Mucosa of descending colon (tissue), 3 donors: ENCODE measurements at regions not wholly inside any gene's neighbourhood (a gene's known extent, or its start where the extent isn't known, plus 50 kb on each side); places are given as distances from the start of the nearest gene placed in this dataset.

Experiments
- ATAC-seq: fragments of 200-7000 bp; cut with Tn5 transposase; one replicate; pipeline ENCODE4 v1.9.1; 2020; ENCODE audit warnings: mild to moderate bottlenecking, moderate library complexity
- DNase-seq, 3 donors: peaks; one replicate each; pipeline ENCODE4 v3.0.0-alpha.2; 2020
- H3K36me3 ChIP-seq: fragments of 200-600 bp; one replicate; pipeline ENCODE4 v1.8.0; 2021; ENCODE audit warnings: low read depth, mild to moderate bottlenecking
- H3K4me1 ChIP-seq: fragments of 200-600 bp; one replicate; pipeline ENCODE4 v1.8.0; 2021; ENCODE audit warnings: low read depth, mild to moderate bottlenecking
- H3K4me3 ChIP-seq: fragments of 200-600 bp; one replicate; pipeline ENCODE4 v1.8.0; 2021; ENCODE audit warnings: mild to moderate bottlenecking
- H3K9me3 ChIP-seq: fragments of 200-600 bp; one replicate; pipeline ENCODE4 v1.8.0; 2021; ENCODE audit warnings: mild to moderate bottlenecking
- intact Hi-C, 2 donors: fragments of 100-400 bp; cut with DNase I in 1 of 2; cut with micrococcal nuclease in 1 of 2; formaldehyde crosslinking; loops; one replicate each; pipeline versions ENCODE4 v1.11.0 to v1.11.1; 2022; cut with DNase I, micrococcal nuclease
- TF ChIP-seq, protein P1 (sequence below): fragments of 200-600 bp; IDR thresholded peaks from one replicate; pipeline ENCODE4 v1.8.0; 2022; ENCODE audit warnings: antibody characterized with exemption, mild to moderate bottlenecking
- donor health status: DM: no; HTN: no; CAD: no; lungs with moderate emphysema.
- donor health status: DM: no; HTN: no; CAD: no.
- donor health status: DM: no; HTN: yes; CAD: no.

DNA sequence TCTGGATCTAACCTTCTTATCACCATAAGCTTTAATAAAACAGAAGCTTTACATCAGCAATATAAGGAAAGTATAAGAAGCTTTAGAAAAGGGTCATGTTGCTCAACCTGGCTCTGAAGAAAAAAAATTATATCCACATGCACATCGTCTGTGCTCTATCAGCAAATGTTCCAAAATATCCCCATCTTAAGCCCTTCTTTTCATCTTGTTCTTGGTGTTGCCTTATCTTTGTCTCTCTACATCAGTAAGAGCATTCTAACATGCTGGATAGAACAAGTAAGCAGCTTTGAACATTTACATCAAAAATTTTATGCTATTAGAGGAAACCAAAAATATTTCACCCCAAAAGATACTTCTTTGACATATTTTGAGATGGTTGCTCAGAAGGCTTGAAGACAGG lies 157.8 kb upstream of the SNX7 start:
- Histone ChIP-seq H3K4me1 (no peaks in the 10 kb centered on the region), H3K36me3 (no peaks in the 10 kb centered on the region), H3K9me3 (peaks cover 10% of the 10 kb centered on the region), H3K4me3 (no peak overlapping the region)
- ATAC-seq, result no peak
- TF ChIP-seq, protein P1, sequence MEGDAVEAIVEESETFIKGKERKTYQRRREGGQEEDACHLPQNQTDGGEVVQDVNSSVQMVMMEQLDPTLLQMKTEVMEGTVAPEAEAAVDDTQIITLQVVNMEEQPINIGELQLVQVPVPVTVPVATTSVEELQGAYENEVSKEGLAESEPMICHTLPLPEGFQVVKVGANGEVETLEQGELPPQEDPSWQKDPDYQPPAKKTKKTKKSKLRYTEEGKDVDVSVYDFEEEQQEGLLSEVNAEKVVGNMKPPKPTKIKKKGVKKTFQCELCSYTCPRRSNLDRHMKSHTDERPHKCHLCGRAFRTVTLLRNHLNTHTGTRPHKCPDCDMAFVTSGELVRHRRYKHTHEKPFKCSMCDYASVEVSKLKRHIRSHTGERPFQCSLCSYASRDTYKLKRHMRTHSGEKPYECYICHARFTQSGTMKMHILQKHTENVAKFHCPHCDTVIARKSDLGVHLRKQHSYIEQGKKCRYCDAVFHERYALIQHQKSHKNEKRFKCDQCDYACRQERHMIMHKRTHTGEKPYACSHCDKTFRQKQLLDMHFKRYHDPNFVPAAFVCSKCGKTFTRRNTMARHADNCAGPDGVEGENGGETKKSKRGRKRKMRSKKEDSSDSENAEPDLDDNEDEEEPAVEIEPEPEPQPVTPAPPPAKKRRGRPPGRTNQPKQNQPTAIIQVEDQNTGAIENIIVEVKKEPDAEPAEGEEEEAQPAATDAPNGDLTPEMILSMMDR, result no peak
- DNase-seq, result no peak
- intact Hi-C loops, result no loop called here

DNA sequence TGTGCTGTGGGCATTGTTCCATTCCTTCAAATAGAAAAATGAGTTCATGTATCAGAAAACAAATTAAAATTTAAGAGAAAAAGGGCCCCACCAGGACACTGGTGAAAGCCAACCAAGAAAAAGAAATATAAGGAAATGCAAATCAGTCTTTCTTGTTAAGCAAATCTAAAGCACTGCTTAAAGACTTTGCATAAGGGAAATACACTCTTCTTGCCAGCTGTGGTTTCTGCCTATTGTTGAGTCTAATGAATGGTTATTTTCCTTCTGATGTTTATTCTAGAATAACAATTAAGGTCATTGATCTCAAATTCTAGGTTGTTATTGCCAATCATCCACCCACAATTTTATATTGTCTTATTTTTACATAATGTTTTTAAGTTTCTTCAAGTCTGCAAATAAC lies 158.6 kb upstream of the SNX7 start:
- Histone ChIP-seq H3K4me1 (no peaks in the 10 kb centered on the region), H3K9me3 (peaks cover 10% of the 10 kb centered on the region), H3K4me3 (no peak overlapping the region), H3K36me3 (no peaks in the 10 kb centered on the region)
- TF ChIP-seq, protein P1, result no peak
- intact Hi-C loops, result no loop called here
- no peak for ATAC-seq
- DNase-seq, result no peak

DNA sequence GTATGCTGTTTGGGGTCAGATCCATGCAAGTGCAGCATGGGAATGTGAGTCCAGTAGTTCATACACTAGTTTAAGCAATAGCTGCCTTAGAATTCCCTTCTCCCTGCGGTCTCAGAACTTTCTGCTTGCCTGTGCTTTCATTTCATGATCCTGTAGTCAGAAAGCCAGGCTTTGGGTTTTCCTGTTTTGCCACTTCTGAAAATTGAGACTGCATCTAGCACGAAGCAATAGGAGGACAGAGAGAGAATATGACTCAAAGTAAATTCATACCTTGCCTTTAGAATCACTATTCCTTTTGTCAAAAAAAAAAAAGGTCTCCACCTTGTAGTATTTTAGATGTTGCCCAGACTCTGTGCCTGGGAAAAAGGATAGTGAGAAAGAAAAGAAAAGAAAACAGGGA lies 161.2 kb upstream of the SNX7 start:
- no peak for DNase-seq
- Histone ChIP-seq H3K36me3 (no peaks in the 10 kb centered on the region), H3K4me3 (no peak overlapping the region), H3K4me1 (no peaks in the 10 kb centered on the region), H3K9me3 (no peaks in the 10 kb centered on the region)
- ATAC-seq, result no peak
- intact Hi-C loops, result no loop called here
- TF ChIP-seq, protein P1, result no peak

DNA sequence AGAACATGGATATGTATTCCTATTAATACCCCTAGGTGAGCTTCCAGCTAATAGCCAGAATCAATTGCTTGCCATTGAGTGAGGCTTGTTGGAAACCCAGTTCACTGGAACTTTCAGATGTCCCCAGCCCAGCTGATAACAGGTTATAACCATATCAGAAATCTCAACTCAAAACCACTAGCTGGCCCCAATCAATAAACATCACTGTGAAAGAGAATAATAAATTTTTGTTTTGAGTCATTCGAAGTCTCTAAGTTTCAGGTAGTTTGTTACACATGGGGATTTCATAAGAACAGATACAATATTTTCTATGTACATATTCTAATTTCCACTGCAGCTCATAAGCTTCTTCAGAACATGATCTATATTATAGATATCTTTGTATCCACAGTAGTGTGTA lies 162.9 kb upstream of the SNX7 start:
- TF ChIP-seq, protein P1, result no peak
- no peaks in the 10 kb centered on the region for H3K9me3 ChIP-seq
- ATAC-seq (no peak), DNase-seq (no peak)
- no peak overlapping the region for H3K4me3 ChIP-seq
- H3K4me1 ChIP-seq, result no peaks in the 10 kb centered on the region
- H3K36me3 ChIP-seq, result no peaks in the 10 kb centered on the region
- intact Hi-C loops, result no loop called here

DNA sequence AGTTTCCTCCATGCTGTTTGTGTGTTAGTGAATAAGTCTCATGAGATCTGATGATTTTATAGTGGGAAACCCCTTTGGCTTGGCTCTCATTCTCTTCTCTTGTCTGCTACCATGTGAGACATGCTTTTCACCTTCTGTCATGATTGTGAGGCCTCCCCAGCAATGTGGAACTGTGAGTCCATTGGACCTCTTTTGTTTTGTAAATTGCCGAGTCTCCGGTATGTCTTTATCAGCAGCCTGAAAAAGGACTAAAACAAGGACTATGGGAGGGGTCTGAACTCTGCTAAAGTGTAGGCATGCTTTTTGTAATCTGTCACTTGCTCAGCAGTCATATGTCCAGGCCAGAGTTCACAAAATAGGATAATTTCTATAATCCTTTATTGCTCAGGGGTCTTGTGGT lies 164.0 kb upstream of the SNX7 start:
- no peaks in the 10 kb centered on the region for H3K4me1 ChIP-seq
- no peak for ATAC-seq
- H3K36me3 ChIP-seq, result no peaks in the 10 kb centered on the region
- no peaks in the 10 kb centered on the region for H3K9me3 ChIP-seq
- no peak overlapping the region for H3K4me3 ChIP-seq
- DNase-seq, result no peak
- TF ChIP-seq, protein P1, result no peak
- intact Hi-C loops, result no loop called here

DNA sequence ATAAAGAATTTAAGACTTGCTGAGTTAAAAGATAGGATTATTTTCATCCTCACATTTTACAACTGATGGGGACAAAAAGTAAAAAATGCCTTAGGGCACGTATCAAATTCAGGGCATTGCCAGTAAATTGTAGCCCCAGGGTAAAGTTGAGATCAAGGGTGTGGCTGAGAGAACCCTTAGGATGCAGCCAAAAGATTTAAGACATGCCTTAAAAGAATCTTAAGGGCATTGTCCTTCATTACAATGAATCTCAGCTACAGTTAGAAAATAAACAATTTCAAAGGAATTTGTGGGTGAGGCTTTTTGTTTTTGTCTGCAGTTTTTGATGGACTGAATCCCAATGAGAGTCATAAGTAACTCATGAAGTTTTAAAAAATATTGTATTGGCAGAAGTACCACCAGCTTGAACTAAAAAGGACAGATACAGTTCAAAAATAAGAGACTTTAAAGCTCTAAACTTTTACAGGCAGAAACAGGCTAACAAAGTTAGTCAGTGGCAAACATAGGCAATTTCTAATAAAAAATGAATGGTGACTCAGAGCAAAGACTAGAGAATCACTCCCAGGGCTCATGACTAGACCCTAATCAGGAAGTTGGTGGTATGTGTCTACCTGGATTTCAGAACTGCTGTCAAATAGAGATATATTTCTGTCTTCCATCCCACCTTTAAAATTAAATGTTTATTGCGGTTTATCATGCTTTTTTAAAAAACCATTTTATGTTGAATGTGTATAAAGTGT lies 165.1 kb upstream of the SNX7 start:
- DNase-seq (no peak), ATAC-seq (no peak)
- Histone ChIP-seq H3K9me3 (no peaks in the 10 kb centered on the region), H3K4me1 (no peaks in the 10 kb centered on the region), H3K4me3 (no peak overlapping the region), H3K36me3 (no peaks in the 10 kb centered on the region)
- TF ChIP-seq, protein P1, result no peak
- intact Hi-C loops, result no loop called here
